T-helper 2 cell treated with Interferon-gamma antibody and Interleukin-4, amounts not matched to agents 5 μg/mL and 100 μg/mL, for 36 hours (primary cell): ENCODE measurements at regions not wholly inside any gene's neighbourhood (a gene's known extent, or its start where the extent isn't known, plus 50 kb on each side); places are given as distances from the start of the nearest gene placed in this dataset.
"Not testable (repeated sequence)": the region's sequence is repeated elsewhere in the genome, so short reads cannot be mapped to it uniquely, and the experiment has no call there.

ENCODE experiments used
- DNase-seq: peaks from one replicate; pipeline ENCODE4 v3.0.0; 2021; ENCODE audit warnings: low spot score
- H3K27ac Mint-ChIP-seq: one replicate; pipeline ENCODE4 v1.8.0; 2021; ENCODE audit warnings: mild to moderate bottlenecking, mixed read lengths
- H3K27me3 Mint-ChIP-seq: one replicate; pipeline ENCODE4 v1.8.0; 2021; ENCODE audit warnings: low read depth, mixed read lengths
- H3K36me3 Mint-ChIP-seq: one replicate; pipeline ENCODE4 v1.8.0; 2021; ENCODE audit warnings: low read depth, mixed read lengths
- H3K4me1 Mint-ChIP-seq: one replicate; pipeline ENCODE4 v1.8.0; 2021; ENCODE audit warnings: low read depth, mixed read lengths
- H3K4me3 Mint-ChIP-seq: one replicate; pipeline ENCODE4 v1.8.0; 2022; ENCODE audit warnings: mild to moderate bottlenecking, moderate library complexity, mixed read lengths
- H3K9me3 Mint-ChIP-seq: one replicate; pipeline ENCODE4 v1.8.0; 2021; ENCODE audit warnings: mixed read lengths

DNA sequence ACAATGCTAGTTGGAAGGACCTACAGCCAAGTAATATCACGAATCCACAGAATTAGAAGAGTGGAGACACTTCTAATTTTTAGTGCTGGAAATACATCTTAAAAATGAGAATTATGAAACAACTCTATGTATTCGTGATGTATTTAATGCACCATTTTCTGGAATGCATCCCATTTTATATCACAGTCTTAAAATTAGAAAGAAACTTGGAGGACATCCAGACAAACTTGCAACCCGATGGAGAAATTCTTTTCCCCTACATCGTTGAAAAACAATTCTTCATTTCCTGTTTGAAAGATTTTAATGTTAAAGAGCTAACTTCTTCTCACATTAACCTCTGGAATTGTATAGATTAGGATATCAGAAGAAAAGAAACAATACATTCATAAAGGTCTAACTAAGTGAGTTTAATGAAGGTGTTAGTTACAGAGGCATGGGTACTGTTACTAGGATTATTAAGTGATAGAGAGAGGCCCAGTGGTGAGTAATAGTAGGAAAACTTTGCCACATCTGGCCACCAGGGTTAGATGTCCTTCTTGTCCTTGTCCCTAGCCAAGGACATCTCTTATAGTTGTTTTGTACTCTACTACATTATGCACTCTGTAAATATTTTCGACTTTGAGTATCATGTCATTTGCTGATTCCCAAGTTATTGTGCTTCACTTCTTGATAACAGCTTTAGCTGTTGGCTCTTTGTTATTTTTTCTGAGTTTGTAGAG, 502.4 kb upstream of the PTCHD4 start:
- Mint-ChIP-seq H3K4me1 (no peaks in the 10 kb centered on the region), H3K27ac (no peak overlapping the region), H3K36me3 (no peaks in the 10 kb centered on the region), H3K27me3 (no peaks in the 10 kb centered on the region), H3K9me3 (peaks cover 26% of the 10 kb centered on the region), H3K4me3 (no peak overlapping the region)
- no peak for DNase-seq

DNA sequence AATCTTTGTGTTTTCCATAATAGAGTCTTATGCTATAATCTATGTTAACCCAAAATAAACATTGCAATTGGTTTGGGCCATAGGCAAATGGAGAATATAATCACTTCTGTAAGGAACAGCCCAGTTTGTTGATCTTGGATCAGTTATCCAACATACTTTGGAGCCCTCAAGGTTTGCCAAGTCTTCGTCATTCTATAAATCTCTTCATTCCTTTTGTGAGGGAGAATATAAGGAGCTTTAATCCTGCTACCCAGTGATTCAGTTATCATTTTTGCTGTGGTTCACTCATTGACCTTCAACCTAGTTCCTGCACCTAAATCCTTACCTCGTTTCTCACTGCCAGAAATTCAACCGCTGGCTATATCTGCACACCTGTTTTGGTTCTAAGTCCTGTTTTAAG, 500.3 kb upstream of the PTCHD4 start:
- no peak for DNase-seq
- Mint-ChIP-seq H3K9me3 (peaks cover 12% of the 10 kb centered on the region), H3K4me3 (no peak overlapping the region), H3K27me3 (no peaks in the 10 kb centered on the region), H3K36me3 (no peaks in the 10 kb centered on the region), H3K4me1 (no peaks in the 10 kb centered on the region), H3K27ac (no peak overlapping the region)

DNA sequence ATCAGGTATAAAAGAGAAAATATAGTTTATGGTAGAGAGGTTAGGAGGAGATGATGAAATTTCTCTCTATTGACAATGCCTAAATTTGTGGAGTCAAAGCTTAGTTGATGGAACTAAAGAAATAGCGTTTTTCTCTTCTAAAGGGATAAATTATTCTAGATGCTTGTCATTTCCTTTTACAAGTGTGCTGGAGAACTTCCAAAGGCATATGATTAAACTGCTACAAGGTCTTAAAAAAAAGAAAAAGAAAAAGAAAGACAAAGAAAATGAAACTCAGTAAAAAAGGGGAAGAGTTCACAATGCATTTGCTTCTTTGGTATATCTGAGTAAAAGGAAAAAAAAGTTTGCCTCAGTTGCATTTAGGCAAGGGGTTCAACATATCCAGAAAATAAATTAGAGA, 499.8 kb upstream of the PTCHD4 start:
- H3K4me3 Mint-ChIP-seq, result no peak overlapping the region

DNA sequence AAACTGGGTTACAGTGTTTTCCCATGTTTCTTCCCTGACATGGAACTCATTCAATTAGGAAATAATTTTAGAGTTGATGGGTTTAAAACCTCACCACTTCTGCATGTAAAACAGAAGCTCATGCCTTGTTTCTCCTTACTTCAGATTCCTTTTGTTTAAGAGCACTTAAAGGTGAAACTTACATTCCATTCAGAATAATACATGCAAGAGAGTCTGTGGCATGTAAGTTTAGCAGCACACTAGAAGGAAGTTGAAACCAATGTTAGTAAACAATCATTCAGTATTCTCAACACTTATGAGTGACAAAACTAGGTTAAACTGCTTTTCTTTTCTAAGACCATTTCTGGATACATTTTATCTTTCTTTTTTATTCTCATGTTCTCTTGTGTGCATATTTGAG, 495.6 kb upstream of the PTCHD4 start:
- no peak overlapping the region for H3K4me3 Mint-ChIP-seq
- H3K36me3 Mint-ChIP-seq, result no peaks in the 10 kb centered on the region
- H3K9me3 Mint-ChIP-seq, result no peaks in the 10 kb centered on the region
- H3K4me1 Mint-ChIP-seq, result no peaks in the 10 kb centered on the region
- H3K27me3 Mint-ChIP-seq, result no peaks in the 10 kb centered on the region
- DNase-seq, result no peak
- no peak overlapping the region for H3K27ac Mint-ChIP-seq

More for the DNA sequence above, 499.8 kb upstream of the PTCHD4 start:
- Mint-ChIP-seq H3K36me3 (no peaks in the 10 kb centered on the region), H3K9me3 (peaks cover 12% of the 10 kb centered on the region), H3K4me1 (no peaks in the 10 kb centered on the region), H3K27ac (no peak overlapping the region), H3K27me3 (no peaks in the 10 kb centered on the region)
- no peak for DNase-seq

DNA sequence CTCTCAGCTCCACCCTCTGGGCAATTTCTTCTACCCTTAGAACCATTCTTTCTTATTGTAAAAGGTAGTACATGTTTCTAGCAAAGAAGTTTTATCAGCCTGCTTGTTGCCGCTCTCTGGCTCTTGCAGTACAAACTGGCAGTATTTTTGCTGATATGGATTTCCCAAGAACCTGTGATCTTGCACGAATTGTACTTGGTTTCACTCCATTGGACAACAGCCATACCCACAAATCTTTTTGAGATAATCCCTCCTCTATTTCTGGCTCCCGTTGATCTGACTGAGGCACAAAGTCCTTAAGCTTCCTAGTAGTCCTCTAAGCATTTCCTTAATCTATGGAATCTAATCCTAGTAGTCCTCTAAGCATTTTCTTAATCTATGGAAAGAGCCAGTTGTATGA, 487.0 kb upstream of the PTCHD4 start:
- DNase-seq, result no peak
- H3K4me1 Mint-ChIP-seq, result no peaks in the 10 kb centered on the region
- no peak overlapping the region for H3K4me3 Mint-ChIP-seq
- no peaks in the 10 kb centered on the region for H3K36me3 Mint-ChIP-seq
- peaks cover 14% of the 10 kb centered on the region for H3K9me3 Mint-ChIP-seq
- no peaks in the 10 kb centered on the region for H3K27me3 Mint-ChIP-seq
- H3K27ac Mint-ChIP-seq, result no peak overlapping the region

DNA sequence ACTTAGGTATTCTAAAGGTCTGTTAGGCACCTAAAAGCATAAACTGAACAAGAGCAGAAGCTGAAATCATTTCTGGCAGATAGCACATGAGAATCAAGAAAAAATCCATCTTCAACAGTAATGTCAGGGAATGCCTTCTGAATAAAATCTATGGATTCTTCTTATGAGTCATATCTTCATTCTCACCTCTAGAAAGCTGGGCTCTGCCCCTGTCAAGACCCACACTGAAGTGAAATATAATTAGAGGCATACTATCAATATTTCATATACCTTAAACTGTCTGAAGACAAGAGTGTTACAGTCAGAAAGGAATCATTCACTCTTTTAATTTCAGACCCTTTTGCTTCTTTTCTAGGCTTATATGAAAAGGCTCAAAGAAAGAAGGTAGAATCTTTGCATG, 485.8 kb upstream of the PTCHD4 start:
- Mint-ChIP-seq H3K4me3 (no peak overlapping the region), H3K9me3 (peaks cover 22% of the 10 kb centered on the region), H3K27me3 (no peaks in the 10 kb centered on the region), H3K4me1 (no peaks in the 10 kb centered on the region), H3K27ac (no peak overlapping the region), H3K36me3 (no peaks in the 10 kb centered on the region)
- no peak for DNase-seq

DNA sequence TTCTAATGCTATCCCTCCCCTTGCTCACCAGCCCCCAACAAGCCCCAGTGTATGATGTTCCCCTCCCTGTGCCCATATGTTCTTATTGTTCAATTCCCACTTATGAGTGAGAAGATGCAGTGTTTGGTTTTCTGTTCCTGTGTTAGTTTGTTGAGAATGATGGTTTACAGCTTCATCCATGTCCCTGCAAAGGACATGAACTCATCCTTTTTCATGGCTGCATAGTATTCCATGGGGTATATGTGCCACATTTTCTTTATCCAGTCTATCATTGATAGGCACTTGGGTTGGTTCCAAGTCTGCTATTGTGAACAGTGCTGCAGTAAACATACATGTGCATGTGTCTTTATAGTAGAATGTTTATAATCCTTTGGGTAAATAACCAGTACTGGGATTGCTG, 480.2 kb upstream of the PTCHD4 start:
- not testable (repeated sequence) for H3K27me3 Mint-ChIP-seq, H3K36me3 Mint-ChIP-seq, H3K4me1 Mint-ChIP-seq, DNase-seq, H3K4me3 Mint-ChIP-seq, H3K27ac Mint-ChIP-seq
- H3K9me3 Mint-ChIP-seq, result peaks cover 13% of the 10 kb centered on the region

DNA sequence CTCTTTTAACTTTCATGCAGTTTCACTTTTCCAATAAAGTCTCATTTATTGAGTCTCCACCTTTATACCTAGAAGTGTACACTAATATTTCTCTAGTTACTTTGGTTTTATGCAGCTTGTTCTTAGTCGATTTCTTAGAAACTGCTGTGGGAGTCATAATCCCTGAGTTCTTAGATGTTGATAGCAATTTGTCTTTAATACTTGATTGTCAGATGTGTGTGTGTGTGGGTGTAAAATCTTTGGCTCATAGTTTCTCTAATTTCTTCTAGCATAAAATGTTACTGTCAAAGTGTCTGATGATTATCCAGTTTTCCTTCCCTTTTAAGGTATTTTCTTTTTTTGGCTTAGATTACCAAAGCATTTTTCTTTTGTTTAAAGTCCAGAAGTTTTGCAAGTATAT, 473.8 kb upstream of the PTCHD4 start:
- DNase-seq, result no peak
- no peaks in the 10 kb centered on the region for H3K36me3 Mint-ChIP-seq
- H3K27ac Mint-ChIP-seq, result no peak overlapping the region
- H3K27me3 Mint-ChIP-seq, result no peaks in the 10 kb centered on the region
- no peaks in the 10 kb centered on the region for H3K9me3 Mint-ChIP-seq
- no peak overlapping the region for H3K4me3 Mint-ChIP-seq
- H3K4me1 Mint-ChIP-seq, result no peaks in the 10 kb centered on the region

DNA sequence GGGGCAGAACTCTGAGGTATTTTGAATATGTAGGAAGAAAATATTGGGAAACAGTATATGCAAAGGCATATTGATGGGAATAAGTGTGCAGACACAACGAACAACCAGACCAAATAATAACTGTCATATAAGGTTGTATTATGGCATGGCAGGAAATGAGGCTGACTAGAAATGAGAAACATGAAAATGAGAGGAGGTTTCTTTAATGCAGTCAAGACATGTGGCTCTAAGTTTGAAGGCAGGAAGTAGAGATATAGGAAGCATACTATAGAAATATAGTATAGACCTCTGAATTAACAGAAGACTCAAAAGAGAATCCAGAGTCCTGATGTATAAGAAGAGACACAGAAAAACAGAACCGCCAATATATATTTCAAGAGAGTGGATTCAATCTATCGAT, 459.7 kb upstream of the PTCHD4 start:
- Mint-ChIP-seq H3K27me3 (no peaks in the 10 kb centered on the region), H3K27ac (no peak overlapping the region), H3K4me3 (no peak overlapping the region), H3K9me3 (peaks cover 20% of the 10 kb centered on the region), H3K4me1 (peaks cover 3% of the 10 kb centered on the region), H3K36me3 (no peaks in the 10 kb centered on the region)
- no peak for DNase-seq

DNA sequence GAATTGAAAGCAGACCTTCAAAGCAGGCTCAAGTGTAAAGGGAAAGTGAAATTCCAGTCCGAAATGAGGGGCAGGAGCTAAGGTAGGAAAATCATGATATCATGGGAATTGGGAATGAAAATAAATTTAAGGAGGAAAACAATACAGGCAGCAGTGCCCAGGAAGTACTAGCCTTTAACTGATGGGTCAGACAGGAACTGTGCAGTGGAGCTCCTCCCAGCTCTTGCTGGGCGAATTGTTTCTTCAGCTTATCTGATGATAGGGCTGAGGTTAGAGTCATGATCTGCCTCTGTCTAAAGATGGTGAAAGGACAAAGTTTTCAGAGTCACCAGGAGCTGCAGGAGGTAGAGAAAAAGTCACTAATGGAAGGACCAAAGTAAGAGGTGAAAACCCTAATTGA, 457.9 kb upstream of the PTCHD4 start:
- Mint-ChIP-seq H3K36me3 (no peaks in the 10 kb centered on the region), H3K4me3 (no peak overlapping the region), H3K27me3 (no peaks in the 10 kb centered on the region), H3K9me3 (peaks cover 15% of the 10 kb centered on the region), H3K27ac (no peak overlapping the region), H3K4me1 (peaks cover 3% of the 10 kb centered on the region)
- DNase-seq, result no peak

DNA sequence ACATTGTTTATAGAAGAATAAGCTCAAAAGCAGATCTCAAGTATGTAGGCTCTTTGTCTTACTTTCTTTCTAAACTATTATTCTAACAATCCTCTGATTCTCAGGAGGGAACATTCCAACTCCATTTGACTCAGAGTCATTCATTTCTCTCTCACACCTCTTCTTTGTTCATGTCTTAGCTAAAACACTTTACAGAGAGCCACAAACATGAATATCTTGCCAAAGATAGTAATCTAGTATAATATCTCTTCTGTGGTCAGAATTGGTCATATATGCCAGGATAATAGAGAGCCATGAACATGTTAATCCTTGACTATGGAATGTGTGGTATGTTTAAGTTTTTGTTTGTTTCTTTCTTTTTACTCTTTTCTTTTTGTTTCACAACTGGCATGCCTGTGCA, 456.0 kb upstream of the PTCHD4 start:
- no peak for DNase-seq
- no peaks in the 10 kb centered on the region for H3K36me3 Mint-ChIP-seq
- peaks cover 3% of the 10 kb centered on the region for H3K4me1 Mint-ChIP-seq
- H3K9me3 Mint-ChIP-seq, result peaks cover 15% of the 10 kb centered on the region
- H3K27ac Mint-ChIP-seq, result no peak overlapping the region
- no peaks in the 10 kb centered on the region for H3K27me3 Mint-ChIP-seq
- H3K4me3 Mint-ChIP-seq, result no peak overlapping the region

DNA sequence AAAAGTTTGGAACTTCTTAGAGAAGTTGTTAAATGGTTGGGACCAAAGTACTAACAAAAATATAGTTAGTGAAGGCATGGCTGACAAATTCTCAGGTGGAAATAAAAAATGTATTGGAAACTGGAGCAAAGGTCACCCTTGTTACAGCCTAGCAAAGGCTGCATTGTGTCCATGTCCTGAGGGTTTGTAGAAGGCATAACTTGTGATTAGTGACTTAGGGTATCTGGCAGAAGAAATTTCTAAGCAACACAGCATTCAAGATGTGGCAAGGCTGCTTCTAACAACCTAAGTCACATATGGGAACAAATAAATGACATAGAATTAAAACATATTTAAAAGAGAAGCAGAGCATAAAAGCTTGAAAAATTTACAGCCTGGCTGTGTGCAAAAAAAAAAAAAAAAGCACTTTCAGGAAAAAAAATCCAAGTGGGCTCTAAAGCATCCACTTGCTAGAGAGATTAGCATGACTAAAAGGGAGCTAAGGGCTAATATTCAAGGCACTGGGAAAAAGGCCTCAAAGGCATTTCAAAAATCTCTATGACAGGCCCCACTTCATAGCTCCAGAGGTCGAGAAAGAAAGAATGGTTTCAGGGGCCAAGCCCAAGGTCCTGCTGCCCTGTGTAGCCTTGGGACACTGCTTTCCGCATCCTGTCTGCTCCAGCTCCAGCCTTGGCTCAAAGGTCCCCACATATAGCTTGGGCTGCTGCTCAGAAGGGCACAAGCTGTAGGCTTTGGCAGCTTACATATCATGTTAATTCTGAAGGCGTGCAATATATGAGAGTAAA, 453.2 kb upstream of the PTCHD4 start:
- H3K27ac Mint-ChIP-seq, result no peak overlapping the region
- DNase-seq, result no peak

DNA sequence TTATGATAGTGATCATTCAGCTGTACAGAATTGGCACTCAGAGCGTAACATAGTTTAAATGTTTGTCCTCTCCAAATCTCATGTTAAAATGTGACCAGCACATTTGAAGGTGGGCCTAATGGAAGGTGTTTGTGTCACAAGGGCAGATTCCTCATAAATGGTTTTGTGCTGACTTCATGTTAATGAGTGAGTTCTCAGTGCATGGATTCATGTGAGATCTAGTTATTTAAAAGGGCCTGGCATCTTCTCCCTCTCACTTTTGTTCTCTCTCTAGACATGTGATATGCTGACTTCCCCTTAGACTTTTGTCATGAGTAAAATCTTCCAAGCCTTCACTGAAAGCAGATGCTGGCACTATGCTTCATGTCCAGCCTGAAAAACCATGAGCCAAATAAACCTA, 452.4 kb upstream of the PTCHD4 start:
- H3K9me3 Mint-ChIP-seq, result peaks cover under 1% of the 10 kb centered on the region
- H3K36me3 Mint-ChIP-seq, result no peaks in the 10 kb centered on the region
- no peak for DNase-seq
- H3K4me1 Mint-ChIP-seq, result no peaks in the 10 kb centered on the region
- H3K27me3 Mint-ChIP-seq, result no peaks in the 10 kb centered on the region
- no peak overlapping the region for H3K27ac Mint-ChIP-seq
- H3K4me3 Mint-ChIP-seq, result no peak overlapping the region

More for the DNA sequence above, 453.2 kb upstream of the PTCHD4 start:
- H3K9me3 Mint-ChIP-seq, result peaks cover 8% of the 10 kb centered on the region
- no peaks in the 10 kb centered on the region for H3K4me1 Mint-ChIP-seq
- H3K4me3 Mint-ChIP-seq, result no peak overlapping the region
- H3K27me3 Mint-ChIP-seq, result no peaks in the 10 kb centered on the region
- no peaks in the 10 kb centered on the region for H3K36me3 Mint-ChIP-seq

DNA sequence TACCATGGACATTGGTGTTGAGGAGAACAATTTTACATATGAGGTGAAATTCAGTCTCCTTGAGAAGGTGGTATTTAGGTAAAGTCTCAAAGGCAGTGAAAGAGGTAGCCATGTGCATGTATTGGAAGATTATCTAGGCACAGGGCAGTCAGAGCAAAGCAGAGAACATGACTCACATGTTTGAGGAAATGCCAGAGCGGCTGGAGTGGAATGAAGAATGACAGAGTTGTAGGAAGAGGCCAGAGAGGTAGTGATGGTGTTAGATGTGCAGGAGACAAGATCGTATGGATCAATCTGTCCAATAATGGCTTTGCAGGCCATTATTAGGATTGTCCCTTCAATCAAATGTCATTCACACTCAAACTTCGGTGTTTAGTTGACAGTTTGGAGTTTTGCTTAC, 449.4 kb upstream of the PTCHD4 start:
- H3K36me3 Mint-ChIP-seq, result no peaks in the 10 kb centered on the region
- no peak for DNase-seq
- H3K4me3 Mint-ChIP-seq, result no peak overlapping the region
- peaks cover 3% of the 10 kb centered on the region for H3K9me3 Mint-ChIP-seq
- H3K27ac Mint-ChIP-seq, result no peak overlapping the region
- no peaks in the 10 kb centered on the region for H3K4me1 Mint-ChIP-seq
- H3K27me3 Mint-ChIP-seq, result no peaks in the 10 kb centered on the region
